HL-60 (cell line): ENCODE measurements at regions not wholly inside any gene's neighbourhood (a gene's known extent, or its start where the extent isn't known, plus 50 kb on each side); places are given as distances from the start of the nearest gene placed in this dataset.

Source experiments
- CTCF ChIP-seq: IDR thresholded peaks from one replicate; pipeline ENCODE4 v1.5.1; 2011; ENCODE audit warnings: low read length, control low read depth, inconsistent platforms; ENCODE audit not compliant: insufficient read depth
- POLR2AphosphoS5 ChIP-seq: IDR thresholded peaks from 2 replicates; pipeline ENCODE4 v1.6.1; 2012; ENCODE audit warnings: low read depth

- TF ChIP-seq CTCF, result no peak
- no peak for TF ChIP-seq POLR2AphosphoS5
These were observed 153.7 kb downstream of the SOX11 start for GRCh38 chr2:5845798-5846330.
